ENCODE measurements at regions not wholly inside any gene's neighbourhood (a gene's known extent, or its start where the extent isn't known, plus 50 kb on each side); places are given as distances from the start of the nearest gene placed in this dataset.
"Not testable (repeated sequence)": the region's sequence is repeated elsewhere in the genome, so short reads cannot be mapped to it uniquely, and the experiment has no call there.

DNA sequence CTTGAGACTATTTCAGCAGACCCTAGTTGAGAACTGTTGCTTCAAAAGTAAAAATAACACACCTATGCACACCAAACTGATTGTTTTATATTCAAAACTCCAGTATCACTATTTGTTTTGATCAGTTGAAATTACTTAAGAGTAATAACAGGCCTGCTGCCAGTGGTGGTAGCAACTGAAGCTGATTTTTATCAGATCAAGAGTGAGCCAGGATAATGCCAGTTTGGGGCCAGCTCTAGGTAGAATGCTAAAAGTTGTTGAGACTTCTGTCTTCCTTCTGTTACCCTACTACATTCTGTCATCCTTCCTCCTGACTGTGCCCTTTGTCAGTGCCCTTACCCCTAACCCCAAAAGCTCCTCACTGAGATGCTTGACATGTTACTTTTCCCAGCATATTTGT is 228.7 kb upstream of the SPRY1 start:
- H3K4me3 Mint-ChIP-seq = no peak overlapping the region
- CTCF ChIA-PET = no interaction called here

DNA sequence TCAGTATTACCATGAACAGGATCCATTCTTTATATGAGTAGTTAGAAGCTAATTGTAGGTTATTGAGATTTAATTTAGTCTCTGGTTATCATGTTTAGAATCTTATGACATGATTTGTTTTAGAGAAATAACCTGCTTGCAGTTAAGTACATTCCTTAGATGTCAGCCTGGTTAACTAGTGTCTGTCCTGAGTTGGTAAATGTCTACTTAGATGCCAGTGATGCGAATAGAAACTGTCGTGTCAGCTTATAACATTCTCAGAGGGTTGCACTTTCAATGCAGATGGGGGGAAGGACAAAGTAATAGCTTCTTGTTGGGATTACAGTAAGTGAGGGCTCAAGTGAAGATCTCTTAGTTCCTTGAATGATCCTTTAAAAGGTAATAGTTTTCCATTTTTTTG is 227.8 kb upstream of the SPRY1 start:
- Mint-ChIP-seq H3K36me3 (peaks cover 1% of the 10 kb centered on the region), H3K27me3 (no peaks in the 10 kb centered on the region), H3K27ac (no peak overlapping the region)

More for the DNA sequence above, 228.7 kb upstream of the SPRY1 start:
- H3K27me3 Mint-ChIP-seq = no peaks in the 10 kb centered on the region
- peaks cover 2% of the 10 kb centered on the region for H3K4me1 Mint-ChIP-seq
- peaks cover 1% of the 10 kb centered on the region for H3K36me3 Mint-ChIP-seq
- no peak for DNase-seq
- H3K9me3 Mint-ChIP-seq = no peaks in the 10 kb centered on the region
- H3K27ac Mint-ChIP-seq = no peak overlapping the region

DNA sequence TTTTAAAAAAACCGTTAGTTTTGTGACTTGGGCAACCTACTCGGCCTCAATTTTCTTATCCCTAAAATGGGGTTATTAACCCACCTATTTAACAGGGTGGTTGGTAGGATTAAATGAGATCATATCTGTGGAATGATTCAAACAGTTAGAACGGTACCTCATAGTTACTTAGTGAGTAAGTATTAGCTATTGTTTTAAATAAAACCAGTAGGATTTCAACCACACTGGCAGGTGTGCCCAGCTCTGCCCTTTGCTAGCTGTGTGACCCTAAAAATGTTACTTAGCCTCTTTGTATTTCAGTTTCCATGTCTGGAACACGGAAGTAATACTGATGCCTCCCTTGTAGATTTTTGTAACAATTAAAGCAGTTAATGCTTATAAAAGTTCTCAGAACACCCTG is 225.8 kb upstream of the SPRY1 start:
- peaks cover 2% of the 10 kb centered on the region for H3K4me1 Mint-ChIP-seq
- H3K27ac Mint-ChIP-seq = no peak overlapping the region
- CTCF ChIA-PET = no interaction called here

More for the DNA sequence above, 227.8 kb upstream of the SPRY1 start:
- DNase-seq = no peak
- no peaks in the 10 kb centered on the region for H3K9me3 Mint-ChIP-seq
- CTCF ChIA-PET = no interaction called here
- no peak overlapping the region for H3K4me3 Mint-ChIP-seq
- H3K4me1 Mint-ChIP-seq = peaks cover 2% of the 10 kb centered on the region

DNA sequence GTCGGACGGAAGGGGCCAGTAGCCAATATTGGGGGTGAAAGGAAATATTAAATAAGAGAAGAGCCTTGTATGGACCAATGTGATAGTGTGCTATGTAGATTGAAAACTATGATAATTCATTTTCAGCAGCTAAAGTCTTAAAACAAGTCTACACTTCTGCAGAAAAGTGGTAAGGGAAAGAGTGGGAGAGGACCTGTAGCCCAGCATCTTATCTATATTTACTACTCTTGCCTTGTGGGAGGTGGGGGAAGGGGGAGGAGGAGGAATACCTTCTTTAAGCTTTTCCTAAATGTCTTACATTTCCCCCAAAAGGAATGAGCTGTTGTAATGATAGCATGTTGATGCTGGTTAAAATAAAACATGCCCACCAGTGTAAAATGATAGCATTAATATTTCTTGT is 220.0 kb upstream of the SPRY1 start:
- Mint-ChIP-seq H3K27ac (no peak overlapping the region), H3K36me3 (no peaks in the 10 kb centered on the region), H3K4me1 (no peaks in the 10 kb centered on the region), H3K27me3 (no peaks in the 10 kb centered on the region), H3K9me3 (no peaks in the 10 kb centered on the region), H3K4me3 (no peak overlapping the region)
- CTCF ChIA-PET = no interaction called here
- no peak for DNase-seq

More for the DNA sequence above, 225.8 kb upstream of the SPRY1 start:
- no peaks in the 10 kb centered on the region for H3K9me3 Mint-ChIP-seq
- no peak overlapping the region for H3K4me3 Mint-ChIP-seq
- DNase-seq = no peak
- peaks cover 1% of the 10 kb centered on the region for H3K36me3 Mint-ChIP-seq
- no peaks in the 10 kb centered on the region for H3K27me3 Mint-ChIP-seq

DNA sequence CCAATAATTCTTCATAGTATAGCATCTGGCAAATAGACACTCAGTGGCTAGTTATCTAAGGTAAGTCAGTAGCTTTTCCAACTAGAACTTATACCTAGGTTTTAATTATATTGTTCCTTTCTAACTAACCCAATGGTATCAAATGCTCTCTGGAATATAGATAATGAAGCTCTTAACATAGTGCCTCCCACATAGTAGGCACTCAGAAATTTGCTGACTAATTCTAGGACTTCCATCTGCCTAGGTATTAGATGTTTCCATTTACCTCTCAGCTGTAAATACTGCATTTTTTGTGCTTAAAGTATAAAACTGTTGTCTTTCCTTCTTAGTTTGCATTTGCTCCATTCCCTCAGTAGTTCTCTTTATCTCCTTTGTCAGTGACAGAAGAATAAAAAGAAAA is 214.3 kb upstream of the SPRY1 start:
- Mint-ChIP-seq H3K4me1 (no peaks in the 10 kb centered on the region), H3K27ac (no peak overlapping the region), H3K9me3 (no peaks in the 10 kb centered on the region), H3K36me3 (no peaks in the 10 kb centered on the region), H3K27me3 (no peaks in the 10 kb centered on the region), H3K4me3 (no peak overlapping the region)
- no peak for DNase-seq
- CTCF ChIA-PET = no interaction called here

DNA sequence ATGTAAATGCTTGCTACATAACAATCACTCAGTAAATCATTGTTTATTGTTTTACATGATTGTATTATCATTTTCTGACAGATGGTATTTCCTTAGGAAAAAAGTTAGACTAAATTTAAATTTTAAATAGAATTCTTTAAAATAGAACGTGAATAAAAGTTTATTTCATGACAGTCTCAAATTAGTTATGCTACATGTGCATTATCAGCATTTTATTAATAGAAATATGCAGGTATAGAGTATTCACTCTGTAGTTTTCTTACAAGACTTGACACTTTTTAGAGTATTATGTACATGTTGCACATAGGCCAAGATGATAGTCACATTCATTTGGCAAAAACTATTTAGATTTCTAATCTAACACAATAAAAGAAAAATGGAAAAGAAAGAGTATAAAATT is 213.3 kb upstream of the SPRY1 start:
- Mint-ChIP-seq H3K4me1 (no peaks in the 10 kb centered on the region), H3K27ac (no peak overlapping the region), H3K36me3 (no peaks in the 10 kb centered on the region), H3K4me3 (no peak overlapping the region), H3K9me3 (no peaks in the 10 kb centered on the region), H3K27me3 (no peaks in the 10 kb centered on the region)
- DNase-seq = no peak
- CTCF ChIA-PET = interaction anchor here (0.5 kb wide), 1 partner anchor 132 kb away, joined by 4 read pairs; no protein-coding TSS in a partner anchor

DNA sequence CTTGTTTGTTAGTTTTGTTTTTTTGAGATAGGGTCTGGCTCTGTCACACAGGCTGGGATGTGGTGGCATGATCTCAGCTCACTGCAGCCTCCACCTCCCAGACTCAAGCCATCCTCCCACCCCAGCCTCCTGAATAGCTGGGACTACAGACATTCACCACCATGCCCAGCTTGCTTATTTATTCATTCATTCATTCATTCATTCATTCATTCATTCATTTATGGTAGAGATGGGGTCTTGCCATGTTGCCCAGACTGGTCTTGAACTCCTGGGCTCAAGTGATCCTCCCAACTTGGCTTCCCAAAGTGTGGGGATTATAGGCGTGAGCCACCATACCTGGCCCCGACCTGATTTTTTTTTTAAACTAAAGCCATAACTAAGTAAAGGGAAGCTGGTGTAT is 212.8 kb upstream of the SPRY1 start:
- H3K27ac Mint-ChIP-seq, H3K9me3 Mint-ChIP-seq, H3K27me3 Mint-ChIP-seq, H3K4me1 Mint-ChIP-seq, CTCF ChIA-PET, H3K36me3 Mint-ChIP-seq, DNase-seq, H3K4me3 Mint-ChIP-seq: not testable (repeated sequence)

DNA sequence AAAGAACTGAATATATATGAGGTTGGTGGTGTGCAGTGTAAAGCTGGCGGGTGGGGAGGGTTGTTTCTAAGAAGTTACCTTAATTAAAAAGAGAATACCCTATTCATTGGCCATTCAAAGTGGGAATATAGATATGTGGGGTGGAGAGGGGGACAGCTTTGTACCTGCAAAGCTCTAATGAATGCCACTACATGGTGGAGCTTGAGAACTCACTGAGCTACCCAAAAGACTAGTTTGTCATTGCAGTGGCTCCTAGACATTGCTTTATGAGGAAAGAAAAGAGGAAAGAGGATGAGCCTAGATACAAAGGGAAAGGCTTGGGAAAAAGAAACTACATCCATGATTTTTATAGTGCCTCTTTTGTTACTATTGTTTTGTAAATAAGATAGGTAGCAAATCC is 209.9 kb upstream of the SPRY1 start:
- Mint-ChIP-seq H3K4me1 (no peaks in the 10 kb centered on the region), H3K36me3 (no peaks in the 10 kb centered on the region), H3K27me3 (no peaks in the 10 kb centered on the region), H3K4me3 (no peak overlapping the region), H3K9me3 (no peaks in the 10 kb centered on the region), H3K27ac (no peak overlapping the region)
- no peak for DNase-seq
- CTCF ChIA-PET = no interaction called here

DNA sequence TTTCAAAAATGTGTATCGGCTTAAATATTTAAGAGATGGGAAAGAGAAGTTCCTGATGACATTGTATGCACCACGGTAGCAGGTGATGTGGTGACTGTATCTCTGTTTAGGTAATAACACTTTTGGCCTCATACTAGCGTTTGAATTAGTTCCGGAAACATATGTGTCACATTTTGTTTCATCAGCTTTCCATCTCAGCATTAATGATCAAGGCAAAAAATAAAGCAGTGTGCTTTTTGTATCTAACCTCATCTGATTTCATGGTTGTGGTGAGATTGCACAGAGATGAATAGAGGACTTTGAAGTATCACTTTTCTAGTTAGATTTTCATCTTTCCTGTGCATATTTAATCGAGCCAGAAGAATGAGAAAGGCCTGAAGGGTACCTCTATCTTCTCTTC is 206.4 kb upstream of the SPRY1 start:
- Mint-ChIP-seq H3K4me1 (no peaks in the 10 kb centered on the region), H3K36me3 (peaks cover 1% of the 10 kb centered on the region), H3K27me3 (no peaks in the 10 kb centered on the region), H3K9me3 (no peaks in the 10 kb centered on the region), H3K27ac (no peak overlapping the region), H3K4me3 (no peak overlapping the region)
- CTCF ChIA-PET = no interaction called here
- no peak for DNase-seq

DNA sequence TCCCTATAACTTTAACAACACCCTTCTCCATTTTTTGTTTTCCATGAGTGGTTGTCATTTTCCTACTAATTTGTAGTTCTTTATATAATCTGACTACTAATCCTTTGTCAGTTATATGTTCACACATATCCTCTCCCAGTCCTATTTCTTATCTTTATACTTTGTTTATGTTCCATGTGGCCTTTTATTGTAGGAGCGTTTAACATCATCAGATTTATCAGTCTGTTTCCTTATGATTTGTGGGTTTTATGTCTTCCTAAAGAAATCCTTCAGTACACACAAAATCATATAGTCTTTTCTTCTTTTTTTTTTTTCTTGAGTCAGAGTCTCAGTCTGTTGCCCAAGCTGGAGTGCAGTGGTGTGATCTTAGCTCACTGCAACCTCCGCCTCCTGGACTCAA is 204.9 kb upstream of the SPRY1 start:
- CTCF ChIA-PET = no interaction called here
- H3K9me3 Mint-ChIP-seq = no peaks in the 10 kb centered on the region
- no peak overlapping the region for H3K4me3 Mint-ChIP-seq
- no peaks in the 10 kb centered on the region for H3K27me3 Mint-ChIP-seq
- peaks cover 3% of the 10 kb centered on the region for H3K36me3 Mint-ChIP-seq
- H3K27ac Mint-ChIP-seq = no peak overlapping the region
- no peak for DNase-seq
- no peaks in the 10 kb centered on the region for H3K4me1 Mint-ChIP-seq

DNA sequence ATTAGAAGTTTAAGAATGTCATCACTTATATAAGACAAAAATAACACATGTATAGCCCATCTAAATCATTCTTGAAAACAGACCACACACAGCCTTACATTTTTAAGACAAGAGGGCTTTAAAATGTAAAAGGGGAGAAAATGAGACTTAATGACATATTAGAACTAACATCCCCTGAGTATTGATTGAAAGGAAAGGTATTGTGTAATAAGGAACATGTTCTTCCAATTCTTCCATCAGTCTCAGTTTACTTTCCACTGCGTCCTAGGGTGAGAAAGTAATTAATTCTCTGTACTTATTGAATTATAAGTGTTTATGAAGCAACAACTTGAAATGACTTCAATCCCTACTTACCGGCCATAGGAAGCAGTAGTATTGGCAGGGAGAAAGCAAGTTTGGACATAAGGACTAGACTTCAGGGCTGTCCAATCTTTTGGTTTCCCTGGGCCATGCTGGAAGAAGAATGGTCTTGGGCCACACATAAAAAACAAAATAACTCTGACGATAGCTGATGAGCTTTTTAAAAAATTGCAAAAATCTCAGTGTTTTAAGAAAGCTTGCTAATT is 202.7 kb upstream of the SPRY1 start:
- no peak for DNase-seq
- Mint-ChIP-seq H3K27ac (no peak overlapping the region), H3K4me3 (no peak overlapping the region), H3K36me3 (peaks cover 3% of the 10 kb centered on the region), H3K4me1 (no peaks in the 10 kb centered on the region), H3K9me3 (no peaks in the 10 kb centered on the region), H3K27me3 (no peaks in the 10 kb centered on the region)
- CTCF ChIA-PET = no interaction called here

DNA sequence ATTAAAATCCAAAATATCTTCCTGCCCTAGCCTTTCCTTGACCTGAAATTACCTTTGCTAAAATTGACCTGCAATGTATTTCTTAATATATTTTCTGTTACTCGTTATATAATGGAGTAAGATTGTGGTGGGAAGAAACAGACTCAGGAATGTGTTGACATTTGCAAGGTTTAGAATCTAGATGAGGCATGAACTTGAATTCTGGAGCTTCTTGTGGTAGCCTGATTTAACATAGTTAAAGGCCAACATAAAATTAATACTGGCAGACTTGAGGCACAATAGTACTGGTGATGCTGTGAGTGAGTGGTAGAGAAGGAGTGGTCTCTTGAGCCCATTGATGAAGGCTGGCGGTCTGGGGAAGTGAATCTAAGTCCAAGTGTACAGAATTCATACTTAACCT is 197.9 kb upstream of the SPRY1 start:
- Mint-ChIP-seq H3K4me1 (no peaks in the 10 kb centered on the region), H3K27ac (no peak overlapping the region), H3K36me3 (peaks cover 3% of the 10 kb centered on the region), H3K4me3 (no peak overlapping the region), H3K9me3 (no peaks in the 10 kb centered on the region), H3K27me3 (no peaks in the 10 kb centered on the region)
- DNase-seq = no peak
- CTCF ChIA-PET = interaction anchor here (0.6 kb wide), 1 partner anchor 111 kb away, joined by 3 read pairs; no protein-coding TSS in a partner anchor

DNA sequence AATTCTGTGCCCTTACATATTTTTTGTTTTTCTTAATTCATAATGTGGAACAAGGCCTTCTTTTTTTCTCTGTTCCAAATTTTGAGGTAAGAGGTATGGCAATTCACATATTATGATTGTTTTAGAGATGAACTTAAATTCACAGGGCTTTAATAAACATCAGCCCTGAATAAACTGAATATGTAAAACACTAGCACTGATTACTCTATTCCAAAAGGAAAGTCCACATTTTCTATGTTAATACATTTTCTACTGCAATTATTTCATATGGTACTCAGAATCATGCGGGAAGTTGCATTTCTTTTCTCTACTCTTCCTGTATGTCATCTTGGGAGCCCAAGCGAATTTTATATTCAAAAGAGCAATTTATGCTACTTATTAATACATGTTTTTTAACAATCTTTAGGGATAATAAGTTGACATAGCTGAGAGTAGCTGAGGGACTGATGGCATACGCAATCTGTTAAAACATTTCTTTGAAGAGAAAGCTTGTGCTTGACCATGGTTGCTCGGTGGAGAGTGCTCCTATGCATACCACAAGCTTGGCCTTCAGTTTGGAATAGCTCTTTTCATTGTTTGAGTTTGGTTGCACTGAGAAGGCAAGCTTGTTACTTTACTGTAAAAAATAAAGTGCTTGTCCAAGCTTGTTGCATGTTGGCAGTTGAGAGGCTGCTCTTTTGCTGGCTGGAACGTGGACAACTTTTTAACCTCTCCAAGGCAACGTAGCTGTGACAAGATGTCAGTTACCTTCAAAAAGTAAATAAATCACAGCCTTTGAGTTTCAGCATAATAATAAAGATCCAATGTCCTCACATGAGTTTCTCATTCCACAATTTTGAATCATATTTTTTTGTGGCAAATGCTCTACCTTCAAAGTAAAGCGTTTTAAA is 196.3 kb upstream of the SPRY1 start:
- H3K36me3 Mint-ChIP-seq = peaks cover 4% of the 10 kb centered on the region
- no peak overlapping the region for H3K4me3 Mint-ChIP-seq
- CTCF ChIA-PET = no interaction called here
- H3K27ac Mint-ChIP-seq = no peak overlapping the region
- H3K9me3 Mint-ChIP-seq = no peaks in the 10 kb centered on the region
- no peak for DNase-seq
- no peaks in the 10 kb centered on the region for H3K27me3 Mint-ChIP-seq
- no peaks in the 10 kb centered on the region for H3K4me1 Mint-ChIP-seq

DNA sequence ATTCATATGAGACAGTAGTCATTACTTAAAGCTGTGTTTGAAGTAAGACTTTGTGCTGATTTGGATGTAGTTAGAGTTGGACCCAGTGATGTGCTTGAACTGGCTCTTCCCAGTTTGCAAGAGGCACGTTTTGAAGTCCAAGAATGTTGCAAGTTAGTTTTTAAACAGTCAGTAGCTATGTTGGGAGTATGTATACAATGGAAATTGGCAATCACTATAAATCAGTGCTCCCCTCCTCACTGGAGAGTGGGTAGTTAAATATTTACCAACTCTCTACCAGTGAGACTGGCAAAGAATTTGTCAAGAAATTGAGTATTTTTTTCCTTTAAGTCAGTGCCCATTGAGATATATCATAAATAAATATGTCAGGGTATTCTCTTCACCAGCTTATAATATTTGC is 191.9 kb upstream of the SPRY1 start:
- no peak for DNase-seq
- CTCF ChIA-PET = no interaction called here
- Mint-ChIP-seq H3K36me3 (peaks cover 2% of the 10 kb centered on the region), H3K27me3 (no peaks in the 10 kb centered on the region), H3K4me1 (no peaks in the 10 kb centered on the region), H3K4me3 (no peak overlapping the region), H3K27ac (no peak overlapping the region), H3K9me3 (no peaks in the 10 kb centered on the region)

DNA sequence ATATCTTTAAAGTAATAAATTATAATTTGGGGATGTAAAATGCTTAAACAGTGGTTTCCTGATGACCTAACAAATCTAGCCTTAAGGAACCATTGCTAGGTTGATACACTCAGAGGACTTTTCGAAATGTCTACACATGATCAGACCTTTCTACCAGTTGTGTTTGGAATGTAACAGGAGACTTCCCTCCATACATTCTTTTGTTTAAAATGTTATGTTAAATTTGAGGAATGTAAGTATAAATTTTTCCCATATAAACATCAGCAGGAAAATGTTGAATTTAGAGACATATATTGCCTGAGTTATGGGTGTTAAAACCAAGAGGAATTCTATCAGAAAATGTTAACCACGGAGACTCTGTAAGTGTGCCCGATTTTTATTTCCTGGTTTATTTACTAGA is 190.6 kb upstream of the SPRY1 start:
- no peak for DNase-seq
- H3K36me3 Mint-ChIP-seq = peaks cover 4% of the 10 kb centered on the region
- H3K27me3 Mint-ChIP-seq = no peaks in the 10 kb centered on the region

More for the DNA sequence above, 190.6 kb upstream of the SPRY1 start:
- no peak overlapping the region for H3K4me3 Mint-ChIP-seq
- no peaks in the 10 kb centered on the region for H3K4me1 Mint-ChIP-seq
- H3K27ac Mint-ChIP-seq = no peak overlapping the region
- no peaks in the 10 kb centered on the region for H3K9me3 Mint-ChIP-seq
- CTCF ChIA-PET = interaction anchor here (0.6 kb wide), 1 partner anchor 185 kb away, joined by 3 read pairs; no protein-coding TSS in a partner anchor

All from activated naive CD4-positive, alpha-beta T cell treated with anti-CD3 and anti-CD28 coated beads, Interleukin-2, amount 10 ng/mL, durations not matched to agents 7 days and 5 days (primary cell).